Right cardiac atrium (tissue), 5 donors: ENCODE measurements at regions not wholly inside any gene's neighbourhood (a gene's known extent, or its start where the extent isn't known, plus 50 kb on each side); places are given as distances from the start of the nearest gene placed in this dataset.

Experiments
- ATAC-seq, 2 donors: fragments of 200-7000 bp; cut with Tn5 transposase; one replicate each; pipeline versions ENCODE4 v1.8.0 to v1.9.1; 2020; ENCODE audit warnings: moderate library complexity in 2 of 2, mild to moderate bottlenecking in 1 of 2
- DNase-seq, 3 donors: peaks; one replicate each; pipeline ENCODE4 v3.0.0-alpha.2; 2020
- H3K27ac ChIP-seq: one replicate; pipeline ENCODE4 v1.5.1; 2013; ENCODE audit warnings: mild to moderate bottlenecking, low read length, control low read depth, moderate library complexity
- H3K27me3 ChIP-seq: one replicate; pipeline ENCODE4 v1.6.1; 2013; ENCODE audit not compliant: control insufficient read depth, insufficient read depth
- H3K4me1 ChIP-seq: one replicate; pipeline ENCODE4 v1.6.1; 2013; ENCODE audit warnings: low read length; ENCODE audit not compliant: control insufficient read depth, insufficient read depth
- H3K4me3 ChIP-seq: one replicate; pipeline ENCODE4 v1.5.1; 2013; ENCODE audit warnings: low read length, control low read depth
- H3K9me3 ChIP-seq: one replicate; pipeline ENCODE4 v1.6.1; 2013; ENCODE audit warnings: low read length; ENCODE audit not compliant: control insufficient read depth
- WGBS: extraction: QIAGEN DNeasy Blood & Tissue Kit; methylation state at CpG from one replicate; pipeline ENCODE4 v1.1.7; 2013; 5-methylcytosine and 5-hydroxymethylcytosine counted together
- intact Hi-C, 4 donors: fragments of 100-400 bp; cut with DNase I; formaldehyde crosslinking; loops; one replicate each; pipeline versions ENCODE4 v1.11.0 to v1.14.0; 2022 to 2023
- donor health status: healthy with polysubstance abuse.
- donor health status: DM: no; HTN: yes; CAD: no.
- donor health status: DM: no; HTN: no; CAD: no.
- donor health status: DM: no; HTN: yes; CAD: no; lungs with severe emphysema.
- donor health status: DM: yes; HTN: yes; CAD: no.

GRCh38 chr22:48884324-48884723 is 943.3 kb downstream of the BRD1 start:
- WGBS = 71% methylated on average over 12 of the region's 12 CpGs
- H3K4me1 ChIP-seq = no peaks in the 10 kb centered on the region
- no peaks in the 10 kb centered on the region for H3K9me3 ChIP-seq
- no peak for ATAC-seq
- H3K4me3 ChIP-seq = no peak overlapping the region
- intact Hi-C loops = no loop called here
- H3K27ac ChIP-seq = no peak overlapping the region
- no peaks in the 10 kb centered on the region for H3K27me3 ChIP-seq
- DNase-seq = no peak

DNA sequence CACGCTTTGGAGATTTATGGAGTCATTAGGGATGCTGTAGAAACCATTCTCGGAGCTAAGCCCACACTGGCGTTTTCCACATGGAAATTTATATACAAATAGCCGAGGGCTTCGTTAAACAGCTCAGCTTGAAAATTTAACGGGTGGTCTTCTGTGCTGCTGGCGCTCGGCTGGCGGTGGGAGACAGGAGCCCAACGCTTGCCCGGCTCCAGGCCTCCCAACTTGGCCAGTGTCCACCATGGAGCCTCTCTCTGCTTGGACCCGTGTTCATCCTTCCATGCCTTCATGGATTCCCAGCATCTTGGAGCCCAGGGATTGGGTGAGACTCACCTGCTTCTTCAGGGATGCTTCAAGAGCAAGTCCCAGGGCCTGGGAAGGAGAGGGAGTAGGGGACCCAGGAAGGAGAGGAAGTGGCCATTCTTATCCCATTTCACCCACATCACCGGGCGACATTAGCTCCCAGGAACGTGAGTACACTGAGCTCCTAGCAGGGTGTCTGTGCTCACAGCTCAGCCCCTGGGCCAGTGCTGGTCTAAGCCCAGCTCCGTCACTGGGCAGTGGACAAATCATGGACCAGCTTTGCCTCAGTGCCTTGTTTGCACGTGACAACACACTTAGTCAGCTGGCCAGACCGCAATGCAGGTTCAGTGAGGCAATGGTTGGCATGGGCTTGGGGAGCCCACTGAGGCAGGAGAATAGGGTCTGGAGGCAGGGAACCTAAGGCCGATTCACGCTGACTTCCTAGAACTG is 944.3 kb downstream of the BRD1 start:
- Histone ChIP-seq H3K27me3 (no peaks in the 10 kb centered on the region), H3K4me3 (no peak overlapping the region), H3K9me3 (no peaks in the 10 kb centered on the region), H3K4me1 (no peaks in the 10 kb centered on the region), H3K27ac (no peak overlapping the region)
- 83% methylated on average over 20 of the region's 20 CpGs for WGBS
- intact Hi-C loops = no loop called here
- DNase-seq (no peak), ATAC-seq (no peak)

- DNase-seq (no peak), ATAC-seq (no peak)
- Histone ChIP-seq H3K4me1 (no peaks in the 10 kb centered on the region), H3K27me3 (no peaks in the 10 kb centered on the region), H3K9me3 (no peaks in the 10 kb centered on the region), H3K27ac (no peak overlapping the region), H3K4me3 (no peak overlapping the region)
- intact Hi-C loops = no loop called here
- 69% methylated on average over 17 of the region's 17 CpGs for WGBS
Measured at GRCh38 chr22:48882636-48883200, 945.0 kb downstream of the BRD1 start.

- WGBS = 96% methylated on average over 22 of the region's 22 CpGs
- Histone ChIP-seq H3K4me1 (no peaks in the 10 kb centered on the region), H3K27me3 (no peaks in the 10 kb centered on the region), H3K27ac (no peak overlapping the region), H3K4me3 (no peak overlapping the region), H3K9me3 (no peaks in the 10 kb centered on the region)
- intact Hi-C loops = no loop called here
- DNase-seq = no peak
- no peak for ATAC-seq
Measured at GRCh38 chr22:48881326-48881980, 946.2 kb downstream of the BRD1 start.

DNA sequence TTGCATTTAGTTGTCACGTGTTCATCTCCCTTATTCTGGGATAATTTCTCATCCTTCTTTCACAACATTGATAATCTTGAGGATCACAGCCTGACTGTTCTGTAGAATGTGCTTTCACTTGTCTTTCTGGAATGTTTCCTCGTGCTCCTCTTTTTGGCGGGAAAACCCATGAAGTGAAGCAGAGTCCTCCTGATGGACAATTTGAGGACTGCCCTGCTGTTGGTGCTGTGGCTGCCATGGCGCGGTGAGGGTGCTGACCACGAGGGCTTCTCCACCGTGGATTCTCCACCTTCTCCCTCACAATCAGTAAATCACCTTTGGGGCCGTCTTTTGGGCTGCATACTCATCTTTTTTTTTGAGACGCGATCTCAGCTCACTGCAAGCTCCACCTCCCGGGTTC is 946.9 kb downstream of the BRD1 start:
- Histone ChIP-seq H3K9me3 (no peaks in the 10 kb centered on the region), H3K4me1 (no peaks in the 10 kb centered on the region), H3K27me3 (no peaks in the 10 kb centered on the region), H3K4me3 (no peak overlapping the region), H3K27ac (no peak overlapping the region)
- DNase-seq (no peak), ATAC-seq (no peak)
- WGBS = 93% methylated on average over 11 of the region's 11 CpGs
- intact Hi-C loops = no loop called here

- WGBS = 73% methylated on average over 4 of the region's 4 CpGs
- H3K9me3 ChIP-seq = no peaks in the 10 kb centered on the region
Measured at GRCh38 chr22:48876951-48877350, 950.7 kb downstream of the BRD1 start.

DNA sequence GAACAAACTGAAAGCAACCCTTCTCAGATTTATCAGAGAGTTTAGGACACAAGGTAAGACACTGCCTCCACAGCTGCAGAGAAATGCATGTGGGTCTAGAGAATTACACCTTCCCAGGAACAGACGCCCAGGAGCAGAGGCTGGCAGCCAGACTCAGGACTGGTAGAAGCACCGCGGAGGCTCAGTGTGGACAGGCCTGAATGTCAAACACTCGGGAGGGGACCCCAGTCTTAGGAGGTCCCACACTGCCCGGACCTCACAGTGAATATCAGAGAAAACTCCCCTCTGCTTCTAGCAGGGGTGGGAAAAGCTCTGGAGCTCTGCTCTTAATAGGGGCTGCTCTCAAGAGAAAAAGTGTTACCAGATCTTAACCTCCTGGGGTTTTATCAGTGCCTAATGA is 952.7 kb downstream of the BRD1 start:
- Histone ChIP-seq H3K4me1 (no peaks in the 10 kb centered on the region), H3K27ac (no peak overlapping the region), H3K4me3 (no peak overlapping the region), H3K27me3 (no peaks in the 10 kb centered on the region), H3K9me3 (no peaks in the 10 kb centered on the region)
- WGBS = 35% methylated on average over 5 of the region's 5 CpGs
- ATAC-seq = no peak
- no peak for DNase-seq
- intact Hi-C loops = no loop called here

More at GRCh38 chr22:48876951-48877350, 950.7 kb downstream of the BRD1 start:
- H3K27ac ChIP-seq = no peak overlapping the region
- no peak overlapping the region for H3K4me3 ChIP-seq
- ATAC-seq (no peak), DNase-seq (no peak)
- no peaks in the 10 kb centered on the region for H3K27me3 ChIP-seq
- intact Hi-C loops = no loop called here
- H3K4me1 ChIP-seq = no peaks in the 10 kb centered on the region

- DNase-seq = no peak
- no peaks in the 10 kb centered on the region for H3K9me3 ChIP-seq
- intact Hi-C loops = no loop called here
- H3K27me3 ChIP-seq = no peaks in the 10 kb centered on the region
- no peaks in the 10 kb centered on the region for H3K4me1 ChIP-seq
- no peak overlapping the region for H3K4me3 ChIP-seq
- 83% methylated on average over 3 of the region's 3 CpGs for WGBS
- no peak overlapping the region for H3K27ac ChIP-seq
- no peak for ATAC-seq
Measured at GRCh38 chr22:48873191-48873520, 954.5 kb downstream of the BRD1 start.

DNA sequence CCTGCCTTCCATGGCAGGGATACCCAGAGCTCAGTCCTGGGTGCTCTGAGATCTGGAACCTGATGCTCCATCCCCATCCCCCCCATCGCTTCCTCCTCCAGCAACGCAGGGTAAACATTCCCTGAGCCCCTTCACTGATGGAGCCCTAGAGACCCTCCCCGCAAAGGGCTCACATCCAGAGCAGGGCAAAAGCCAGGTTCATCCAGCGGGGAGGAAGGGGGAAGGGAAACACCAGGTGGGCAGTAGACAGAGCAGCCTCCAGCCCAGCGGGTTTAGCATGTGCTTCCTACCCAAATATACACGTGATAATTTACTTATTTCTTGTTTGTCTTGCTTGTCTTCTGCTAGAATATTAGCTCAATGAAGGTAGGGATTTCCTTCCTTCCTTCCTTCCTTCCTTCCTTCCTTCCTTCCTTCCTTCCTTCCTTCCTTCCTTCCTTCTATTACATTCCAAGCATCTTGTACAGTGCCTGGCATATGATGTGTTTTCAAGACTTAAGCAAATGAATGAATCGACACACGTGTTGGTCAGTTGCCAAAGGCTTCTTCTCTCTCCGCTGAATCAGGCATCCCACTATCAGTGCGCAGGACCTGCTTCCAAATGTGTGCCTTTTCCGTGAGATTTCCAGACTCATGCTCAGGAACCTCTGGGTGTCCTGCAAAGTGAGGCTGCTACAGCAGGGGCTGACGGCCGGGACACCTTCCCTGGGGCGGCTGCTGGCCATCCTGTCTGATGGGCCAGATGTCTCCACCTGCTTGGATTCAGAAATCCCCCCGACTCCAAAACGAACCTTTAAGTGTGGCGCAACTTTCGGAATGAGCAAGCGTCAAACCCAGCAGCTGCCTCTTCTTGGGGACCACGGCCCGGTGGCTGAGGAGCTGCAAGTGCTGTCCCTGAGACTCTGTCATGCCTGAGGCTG is 955.1 kb downstream of the BRD1 start:
- H3K27me3 ChIP-seq = no peaks in the 10 kb centered on the region
- no peaks in the 10 kb centered on the region for H3K9me3 ChIP-seq
- DNase-seq (no peak), ATAC-seq (no peak)
- no peak overlapping the region for H3K27ac ChIP-seq
- 77% methylated on average over 21 of the region's 21 CpGs for WGBS
- no peaks in the 10 kb centered on the region for H3K4me1 ChIP-seq
- intact Hi-C loops = no loop called here
- no peak overlapping the region for H3K4me3 ChIP-seq

DNA sequence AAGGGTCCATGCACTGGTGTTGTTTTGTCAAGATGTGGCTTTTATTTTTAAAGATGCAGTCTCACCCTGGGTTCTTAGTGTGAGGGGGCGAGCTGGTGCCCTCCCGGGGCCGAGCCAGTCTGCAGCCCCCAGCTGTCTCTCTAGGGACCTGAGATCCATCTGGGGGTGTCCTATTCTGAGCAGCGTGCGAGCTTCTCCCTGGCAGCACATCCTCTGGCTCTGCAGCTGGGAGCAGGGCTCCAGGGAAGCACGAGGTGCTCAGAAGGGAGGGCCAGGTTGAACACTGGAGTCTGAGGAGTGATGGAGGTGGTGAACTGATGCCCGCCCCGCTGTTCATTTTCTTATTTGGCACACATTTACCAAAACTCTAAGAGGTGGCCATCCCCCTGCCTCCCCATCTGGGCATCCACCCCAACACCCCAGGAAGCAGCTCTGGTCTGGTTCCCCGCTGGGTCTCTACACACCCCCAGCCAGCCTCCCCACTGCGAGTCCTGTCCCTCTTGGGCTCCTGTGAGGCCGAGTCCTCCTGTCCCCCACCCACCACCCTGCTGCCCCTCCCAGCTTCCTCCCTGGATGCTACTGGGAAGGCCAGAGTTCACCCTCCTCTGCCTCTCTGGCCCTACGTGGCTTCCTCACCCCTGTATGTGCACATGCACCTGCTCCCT is 956.4 kb downstream of the BRD1 start:
- Histone ChIP-seq H3K9me3 (no peaks in the 10 kb centered on the region), H3K4me1 (no peaks in the 10 kb centered on the region), H3K27me3 (no peaks in the 10 kb centered on the region), H3K4me3 (no peak overlapping the region), H3K27ac (no peak overlapping the region)
- DNase-seq = no peak
- intact Hi-C loops = no loop called here
- 77% methylated on average over 12 of the region's 12 CpGs for WGBS
- no peak for ATAC-seq
